CD8-positive, alpha-beta memory T cell (primary cell): ENCODE measurements at regions not wholly inside any gene's neighbourhood (a gene's known extent, or its start where the extent isn't known, plus 50 kb on each side); places are given as distances from the start of the nearest gene placed in this dataset.

Source experiments
- CTCF ChIA-PET: fragments of 350-600 bp; sonication (Branson Sonifier 250); formaldehyde crosslinking; loops from one replicate; lab custom pipeline; 2021; ENCODE audit warnings: antibody characterized with exemption; lab: Charles Lee
- POLR2A ChIA-PET: fragments of 350-600 bp; sonication (Branson Sonifier 250); formaldehyde crosslinking; loops from one replicate; lab custom pipeline; 2021; ENCODE audit warnings: antibody characterized with exemption; lab: Charles Lee
- DNase-seq, 5 donors: peaks; one replicate each; pipeline versions ENCODE4 v3.0.0 to v3.0.0-alpha.2; 2020 to 2022; ENCODE audit warnings: mixed read lengths in 1 of 5
- H3K27ac ChIP-seq: one replicate; pipeline ENCODE4 v1.7.0; 2013; ENCODE audit warnings: low read depth, mild to moderate bottlenecking, low read length, moderate library complexity
- H3K27me3 ChIP-seq: 2 replicates; pipeline ENCODE4 v1.7.0; 2013; ENCODE audit warnings: low read length, mild to moderate bottlenecking; ENCODE audit not compliant: insufficient read depth, poor library complexity, severe bottlenecking
- H3K36me3 ChIP-seq: 2 replicates; pipeline ENCODE4 v1.7.0; 2013; ENCODE audit warnings: mild to moderate bottlenecking, low read length, moderate library complexity; ENCODE audit not compliant: insufficient read depth
- H3K4me1 ChIP-seq: 2 replicates; pipeline ENCODE4 v1.7.0; 2013; ENCODE audit warnings: mild to moderate bottlenecking, low read length, moderate library complexity; ENCODE audit not compliant: insufficient read depth
- H3K4me3 ChIP-seq: 2 replicates; pipeline ENCODE4 v1.7.0; 2013; ENCODE audit warnings: mild to moderate bottlenecking, low read length
- H3K9me3 ChIP-seq: 2 replicates; pipeline ENCODE4 v1.7.0; 2013; ENCODE audit warnings: mild to moderate bottlenecking, low read length
- H3K27ac Mint-ChIP-seq, 8 donors: one replicate each; pipeline ENCODE4 v1.8.0; 2020 to 2021; ENCODE audit warnings: mixed read lengths in 8 of 8, mild to moderate bottlenecking in 6 of 8, inconsistent platforms in 3 of 8, moderate library complexity in 3 of 8
- H3K27me3 Mint-ChIP-seq, 2 donors: one replicate each; pipeline ENCODE4 v1.8.0; 2020 to 2021; ENCODE audit warnings: mixed read lengths in 2 of 2, mild to moderate bottlenecking in 1 of 2, moderate library complexity in 1 of 2
- H3K36me3 Mint-ChIP-seq, 3 donors: one replicate each; pipeline ENCODE4 v1.8.0; 2020 to 2021; ENCODE audit warnings: mixed read lengths in 3 of 3, inconsistent platforms in 1 of 3, mild to moderate bottlenecking in 1 of 3
- H3K4me1 Mint-ChIP-seq, 3 donors: one replicate each; pipeline ENCODE4 v1.8.0; 2020 to 2021; ENCODE audit warnings: mixed read lengths in 3 of 3, inconsistent platforms in 1 of 3, mild to moderate bottlenecking in 1 of 3
- H3K4me3 Mint-ChIP-seq, 7 donors: one replicate each; pipeline ENCODE4 v1.8.0; 2020 to 2021; ENCODE audit warnings: mixed read lengths in 7 of 7, mild to moderate bottlenecking in 6 of 7, moderate library complexity in 4 of 7, inconsistent platforms in 2 of 7
- H3K9me3 Mint-ChIP-seq, 5 donors: one replicate each; pipeline ENCODE4 v1.8.0; 2020 to 2022; ENCODE audit warnings: mixed read lengths in 5 of 5, mild to moderate bottlenecking in 3 of 5, moderate library complexity in 2 of 5, inconsistent platforms in 1 of 5

DNA sequence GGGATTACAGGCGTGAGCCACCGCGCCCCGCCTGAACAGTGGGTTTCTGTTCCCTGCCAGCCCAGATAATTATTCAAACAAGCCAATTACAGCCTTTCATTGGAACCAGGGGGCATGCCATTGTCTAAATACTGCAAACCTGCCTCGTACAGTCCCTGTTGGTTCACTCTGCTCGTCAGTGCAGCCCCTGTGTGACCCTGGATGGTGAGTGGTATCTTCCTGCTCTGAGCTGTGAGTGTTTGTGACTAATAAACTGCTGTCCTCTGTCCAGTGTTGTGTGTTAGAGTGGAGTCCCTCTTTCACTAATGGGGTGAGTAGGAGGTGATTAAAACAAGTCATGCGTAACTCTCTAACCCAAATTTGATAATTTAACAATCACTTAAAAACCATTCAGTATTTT lies 176.5 kb upstream of the FAM3C start:
- no peaks in the 10 kb centered on the region for H3K36me3 Mint-ChIP-seq
- H3K4me1 Mint-ChIP-seq, result no peaks in the 10 kb centered on the region
- DNase-seq, result no peak
- ChIA-PET POLR2A (no interaction called here), CTCF (no interaction called here)
- H3K9me3 Mint-ChIP-seq, result no peaks in the 10 kb centered on the region
- H3K4me1 ChIP-seq, result no peaks in the 10 kb centered on the region
- no peak overlapping the region for H3K4me3 Mint-ChIP-seq
- no peak overlapping the region for H3K27ac ChIP-seq
- peaks cover 8 to 19% of the 10 kb centered on the region in 2 donors for H3K27me3 Mint-ChIP-seq
- no peak overlapping the region for H3K4me3 ChIP-seq
- H3K36me3 ChIP-seq, result no peaks in the 10 kb centered on the region
- H3K27me3 ChIP-seq, result no peaks in the 10 kb centered on the region
- no peaks in the 10 kb centered on the region for H3K9me3 ChIP-seq
- H3K27ac Mint-ChIP-seq, result no peak overlapping the region

DNA sequence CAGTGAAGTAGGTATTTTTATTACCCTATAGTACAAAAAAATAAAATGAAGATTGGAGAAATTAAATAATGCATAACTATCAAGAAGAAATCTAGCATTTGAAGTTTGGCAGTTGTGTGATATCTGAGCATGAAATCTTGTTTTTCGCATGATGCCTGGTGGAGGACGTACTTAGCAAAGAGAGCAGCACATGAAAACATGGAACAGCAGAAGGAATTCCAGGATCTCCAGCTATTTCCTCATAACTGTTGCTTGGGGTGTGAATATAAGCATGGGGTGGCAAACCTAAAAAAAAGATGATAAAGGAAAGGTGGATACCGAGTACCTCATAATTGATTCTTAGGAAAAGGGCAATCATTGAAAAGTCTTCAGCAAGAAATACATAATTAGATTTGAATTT lies 174.3 kb upstream of the FAM3C start:
- Histone ChIP-seq H3K4me3 (no peak overlapping the region), H3K4me1 (no peaks in the 10 kb centered on the region), H3K9me3 (no peaks in the 10 kb centered on the region), H3K27ac (no peak overlapping the region), H3K27me3 (no peaks in the 10 kb centered on the region), H3K36me3 (no peaks in the 10 kb centered on the region)
- Mint-ChIP-seq H3K4me3 (no peak overlapping the region), H3K4me1 (no peaks in the 10 kb centered on the region), H3K27me3 (peaks cover 5% of the 10 kb centered on the region in 2 donors), H3K27ac (no peak overlapping the region), H3K9me3 (no peaks in the 10 kb centered on the region), H3K36me3 (no peaks in the 10 kb centered on the region)
- CTCF ChIA-PET, result no interaction called here
- POLR2A ChIA-PET, result no interaction called here
- no peak for DNase-seq

DNA sequence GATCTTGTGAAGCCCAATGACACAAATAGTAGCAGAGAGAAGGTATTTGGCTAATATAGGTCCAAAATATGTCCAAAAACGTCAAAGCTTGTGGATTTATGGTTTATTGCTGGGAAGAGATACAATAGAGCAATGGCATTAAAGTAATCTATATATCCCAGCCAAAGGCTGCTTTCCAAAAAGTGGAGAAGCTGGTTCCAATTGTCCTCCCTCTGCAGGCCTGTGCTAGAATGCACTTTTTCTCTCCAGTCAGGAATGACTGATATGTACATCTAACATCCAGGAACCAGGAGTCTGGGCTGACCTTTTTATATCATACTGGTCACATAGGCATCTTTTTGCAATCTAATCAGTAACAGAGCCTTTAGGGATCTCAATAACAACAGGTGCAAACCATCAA lies 167.1 kb upstream of the FAM3C start:
- no peaks in the 10 kb centered on the region for H3K9me3 Mint-ChIP-seq
- peaks cover 0 to 4% of the 10 kb centered on the region in 2 donors for H3K27me3 Mint-ChIP-seq
- H3K27ac ChIP-seq, result no peak overlapping the region
- H3K4me3 ChIP-seq, result no peak overlapping the region
- no peaks in the 10 kb centered on the region for H3K27me3 ChIP-seq
- H3K4me1 Mint-ChIP-seq, result no peaks in the 10 kb centered on the region
- DNase-seq, result no peak
- no peaks in the 10 kb centered on the region for H3K9me3 ChIP-seq
- ChIA-PET CTCF (no interaction called here), POLR2A (no interaction called here)
- H3K4me1 ChIP-seq, result no peaks in the 10 kb centered on the region
- no peaks in the 10 kb centered on the region for H3K36me3 ChIP-seq
- H3K36me3 Mint-ChIP-seq, result no peaks in the 10 kb centered on the region
- no peak overlapping the region for H3K27ac Mint-ChIP-seq
- H3K4me3 Mint-ChIP-seq, result no peak overlapping the region

GRCh38 chr7:121562259-121562658 lies 166.2 kb upstream of the FAM3C start:
- CTCF ChIA-PET, result no interaction called here
- no peaks in the 10 kb centered on the region for H3K4me1 ChIP-seq
- no peaks in the 10 kb centered on the region for H3K36me3 ChIP-seq
- H3K27ac ChIP-seq, result no peak overlapping the region
- H3K9me3 ChIP-seq, result no peaks in the 10 kb centered on the region
- POLR2A ChIA-PET, result no interaction called here
- no peak overlapping the region for H3K27ac Mint-ChIP-seq
- H3K4me3 ChIP-seq, result no peak overlapping the region
- peaks cover 0 to 4% of the 10 kb centered on the region in 2 donors for H3K27me3 Mint-ChIP-seq
- H3K4me3 Mint-ChIP-seq, result no peak overlapping the region
- no peaks in the 10 kb centered on the region for H3K9me3 Mint-ChIP-seq
- no peaks in the 10 kb centered on the region for H3K27me3 ChIP-seq
- DNase-seq, result no peak
- H3K36me3 Mint-ChIP-seq, result no peaks in the 10 kb centered on the region
- no peaks in the 10 kb centered on the region for H3K4me1 Mint-ChIP-seq

DNA sequence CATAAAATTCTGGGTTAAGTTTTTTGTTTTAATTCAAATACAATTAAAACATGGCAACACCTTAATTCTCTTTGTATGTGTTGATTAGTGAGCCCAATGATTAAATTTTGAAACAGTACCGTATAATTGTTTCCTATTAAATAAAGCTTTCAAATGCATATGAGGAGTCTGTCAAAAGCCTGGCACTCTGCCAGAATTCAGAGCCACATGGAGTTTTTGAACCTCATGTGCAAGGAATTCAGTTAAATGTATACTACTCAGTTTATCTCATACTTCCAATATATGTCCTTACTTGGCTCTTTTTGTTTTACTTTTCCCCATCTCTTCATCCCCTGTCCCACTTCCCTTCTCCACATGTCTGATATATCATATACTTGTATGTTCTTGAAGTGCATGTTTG lies 165.6 kb upstream of the FAM3C start:
- Mint-ChIP-seq H3K36me3 (no peaks in the 10 kb centered on the region), H3K27ac (no peak overlapping the region), H3K9me3 (no peaks in the 10 kb centered on the region), H3K4me1 (no peaks in the 10 kb centered on the region), H3K27me3 (peaks cover 0 to 4% of the 10 kb centered on the region in 2 donors), H3K4me3 (no peak overlapping the region)
- H3K36me3 ChIP-seq, result no peaks in the 10 kb centered on the region
- no peaks in the 10 kb centered on the region for H3K27me3 ChIP-seq
- DNase-seq, result no peak
- H3K4me3 ChIP-seq, result no peak overlapping the region
- H3K4me1 ChIP-seq, result no peaks in the 10 kb centered on the region
- ChIA-PET CTCF (no interaction called here), POLR2A (no interaction called here)
- no peak overlapping the region for H3K27ac ChIP-seq
- H3K9me3 ChIP-seq, result no peaks in the 10 kb centered on the region

DNA sequence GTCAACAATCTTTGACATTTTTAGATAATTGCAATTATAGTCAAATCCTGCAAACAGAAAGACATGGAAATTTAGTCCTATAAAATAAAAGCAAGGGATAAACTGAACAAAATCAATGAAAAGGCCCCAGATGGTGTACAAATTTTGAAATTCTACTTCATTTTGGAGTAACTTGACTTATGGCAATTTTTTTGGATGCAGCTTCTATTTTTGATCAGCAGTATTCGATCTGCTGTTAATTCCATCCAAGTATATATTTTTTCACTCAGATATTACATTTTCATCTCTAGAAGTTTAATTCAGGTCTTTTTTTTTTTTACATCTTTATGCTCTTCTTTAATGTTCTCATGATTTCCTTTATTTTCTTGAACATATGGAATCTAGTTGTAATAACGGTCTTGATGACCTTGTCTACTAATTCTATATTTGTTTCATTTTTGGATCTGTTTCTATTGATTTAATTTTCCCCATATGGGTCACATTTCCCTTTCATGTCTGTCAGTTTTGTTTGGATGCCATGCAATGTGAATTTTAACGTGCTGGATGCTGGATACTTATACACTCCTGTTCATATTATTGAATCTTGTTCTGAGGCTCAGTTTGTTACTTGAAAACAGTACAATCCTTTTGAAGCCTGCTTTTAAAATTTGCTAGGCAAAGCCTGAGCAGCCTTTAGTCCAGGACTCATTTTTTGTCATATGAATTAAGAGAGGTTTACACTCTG lies 164.3 kb upstream of the FAM3C start:
- no peak overlapping the region for H3K4me3 ChIP-seq
- Mint-ChIP-seq H3K36me3 (no peaks in the 10 kb centered on the region), H3K9me3 (no peaks in the 10 kb centered on the region), H3K4me3 (no peak overlapping the region), H3K27ac (no peak overlapping the region), H3K27me3 (peaks cover 5 to 6% of the 10 kb centered on the region in 2 donors), H3K4me1 (no peaks in the 10 kb centered on the region)
- no peaks in the 10 kb centered on the region for H3K27me3 ChIP-seq
- CTCF ChIA-PET, result no interaction called here
- H3K9me3 ChIP-seq, result no peaks in the 10 kb centered on the region
- H3K36me3 ChIP-seq, result no peaks in the 10 kb centered on the region
- POLR2A ChIA-PET, result no interaction called here
- H3K27ac ChIP-seq, result no peak overlapping the region
- no peaks in the 10 kb centered on the region for H3K4me1 ChIP-seq
- DNase-seq, result no peak

GRCh38 chr7:121558288-121558687 lies 162.2 kb upstream of the FAM3C start:
- H3K9me3 Mint-ChIP-seq, result no peaks in the 10 kb centered on the region
- H3K27ac Mint-ChIP-seq, result no peak overlapping the region
- Histone ChIP-seq H3K27ac (no peak overlapping the region), H3K9me3 (no peaks in the 10 kb centered on the region), H3K27me3 (no peaks in the 10 kb centered on the region), H3K36me3 (no peaks in the 10 kb centered on the region), H3K4me1 (no peaks in the 10 kb centered on the region), H3K4me3 (no peak overlapping the region)
- no peaks in the 10 kb centered on the region for H3K4me1 Mint-ChIP-seq
- H3K27me3 Mint-ChIP-seq, result peaks cover 5 to 6% of the 10 kb centered on the region in 2 donors
- H3K4me3 Mint-ChIP-seq, result no peak overlapping the region
- ChIA-PET POLR2A (no interaction called here), CTCF (no interaction called here)
- DNase-seq, result no peak
- no peaks in the 10 kb centered on the region for H3K36me3 Mint-ChIP-seq

GRCh38 chr7:121557034-121557892 lies 161.2 kb upstream of the FAM3C start:
- Histone ChIP-seq H3K4me3 (no peak overlapping the region), H3K9me3 (no peaks in the 10 kb centered on the region), H3K36me3 (no peaks in the 10 kb centered on the region), H3K27me3 (no peaks in the 10 kb centered on the region), H3K4me1 (no peaks in the 10 kb centered on the region), H3K27ac (no peak overlapping the region)
- ChIA-PET CTCF (interaction anchor here (1.0 to 1.1 kb wide), 2 partner anchors 116 to 191 kb away, joined by 3 read pairs; no protein-coding TSS in a partner anchor), POLR2A (no interaction called here)
- H3K36me3 Mint-ChIP-seq, result no peaks in the 10 kb centered on the region
- H3K4me3 Mint-ChIP-seq, result no peak overlapping the region
- no peaks in the 10 kb centered on the region for H3K4me1 Mint-ChIP-seq
- peaks cover 5 to 7% of the 10 kb centered on the region in 2 donors for H3K27me3 Mint-ChIP-seq
- no peaks in the 10 kb centered on the region for H3K9me3 Mint-ChIP-seq
- H3K27ac Mint-ChIP-seq, result no peak overlapping the region
- DNase-seq, result no peak
